Stimulated activated CD4-positive, alpha-beta T cell treated with anti-CD3 and anti-CD28 coated beads, Interleukin-15, amount 100 ng/mL, for 24 hours (primary cell): ENCODE measurements at regions not wholly inside any gene's neighbourhood (a gene's known extent, or its start where the extent isn't known, plus 50 kb on each side); places are given as distances from the start of the nearest gene placed in this dataset.
"Not testable (repeated sequence)": the region's sequence is repeated elsewhere in the genome, so short reads cannot be mapped to it uniquely, and the experiment has no call there.

ENCODE experiments used
- DNase-seq: peaks from one replicate; pipeline ENCODE4 v3.0.0-alpha.2; 2020

DNA sequence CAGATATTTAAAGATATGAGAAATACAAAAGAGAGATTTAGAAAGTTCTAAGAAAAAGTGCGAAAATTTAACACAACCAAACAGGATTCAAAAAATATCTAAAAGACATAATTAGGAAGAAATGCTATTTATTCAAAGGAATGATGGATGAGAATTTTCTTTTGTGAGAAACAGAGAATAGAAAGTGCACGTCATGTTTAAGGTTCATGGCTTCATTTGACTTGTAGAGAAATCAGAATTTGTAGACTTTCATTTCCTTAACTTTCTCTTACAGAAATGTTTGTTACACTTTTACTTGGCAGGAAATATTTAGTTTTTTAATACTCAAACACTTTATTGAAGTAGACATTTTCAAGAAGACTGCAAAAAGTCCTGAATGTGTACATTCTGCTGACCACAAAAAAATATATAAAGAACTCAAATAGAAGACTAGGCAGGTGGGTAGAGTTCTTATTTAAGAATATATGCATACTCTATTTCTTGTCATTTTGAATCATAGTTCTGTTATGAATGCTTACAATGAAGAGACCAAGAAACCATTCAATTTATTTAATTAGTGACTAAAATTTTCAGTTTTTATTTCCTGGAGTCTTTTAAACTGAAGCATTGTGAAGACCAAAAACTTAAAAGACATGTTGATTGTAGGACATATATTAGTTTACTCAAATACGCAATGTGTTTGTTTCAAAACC is 710.5 kb upstream of the HS3ST5 start:
- no peak for DNase-seq

- no peak for DNase-seq
Measured at GRCh38 chr6:115016593-115016992, 673.8 kb upstream of the HS3ST5 start.

GRCh38 chr6:115004982-115005381 is 662.2 kb upstream of the HS3ST5 start:
- no peak for DNase-seq

DNA sequence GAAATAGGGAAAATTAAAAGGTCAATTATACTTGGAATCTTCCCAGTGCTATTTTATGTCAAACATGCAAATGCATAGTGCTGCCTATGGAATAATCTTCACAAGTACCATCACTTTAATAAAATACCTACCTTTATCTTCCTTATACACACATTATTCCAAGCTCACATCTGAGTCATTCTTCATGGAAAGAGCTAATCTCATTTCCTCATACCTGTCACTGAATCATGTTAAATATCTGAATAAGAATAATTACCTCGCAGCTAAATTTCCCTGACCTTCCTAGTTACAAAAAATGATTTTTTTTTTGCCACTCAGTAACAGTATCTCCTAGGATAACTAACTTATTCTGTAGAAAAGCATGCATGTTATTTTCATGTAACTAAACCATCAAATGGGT is 661.4 kb upstream of the HS3ST5 start:
- no peak for DNase-seq

DNA sequence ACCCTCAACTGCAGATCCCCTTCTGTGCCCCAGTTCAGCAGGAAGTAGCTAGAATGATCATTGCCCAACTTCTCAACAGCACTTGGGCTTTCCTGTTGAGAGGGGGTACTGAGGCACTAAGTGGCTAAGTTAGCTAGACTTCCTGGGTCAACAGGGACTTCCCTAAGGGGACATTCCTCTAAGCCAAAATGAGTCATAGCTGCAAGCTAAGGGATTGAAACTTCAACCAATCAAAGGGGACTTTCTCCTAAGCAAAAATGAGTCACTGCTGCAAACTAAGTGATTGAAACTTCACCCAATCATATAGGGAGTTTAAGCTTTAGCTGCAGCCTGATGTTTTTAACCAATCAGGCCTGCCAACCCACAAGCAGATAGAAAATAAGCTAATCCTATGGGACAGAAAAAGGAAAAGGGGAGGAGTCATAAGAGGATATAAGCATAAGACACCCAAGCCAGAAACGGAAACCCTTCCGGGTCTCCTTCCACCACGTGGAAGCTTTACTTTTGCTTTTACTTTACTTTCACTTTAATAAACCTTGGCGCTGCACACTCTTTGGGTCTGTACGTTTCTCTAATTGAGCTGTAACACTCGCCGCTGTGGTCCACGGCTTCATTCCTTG is 659.0 kb upstream of the HS3ST5 start:
- no peak for DNase-seq

DNA sequence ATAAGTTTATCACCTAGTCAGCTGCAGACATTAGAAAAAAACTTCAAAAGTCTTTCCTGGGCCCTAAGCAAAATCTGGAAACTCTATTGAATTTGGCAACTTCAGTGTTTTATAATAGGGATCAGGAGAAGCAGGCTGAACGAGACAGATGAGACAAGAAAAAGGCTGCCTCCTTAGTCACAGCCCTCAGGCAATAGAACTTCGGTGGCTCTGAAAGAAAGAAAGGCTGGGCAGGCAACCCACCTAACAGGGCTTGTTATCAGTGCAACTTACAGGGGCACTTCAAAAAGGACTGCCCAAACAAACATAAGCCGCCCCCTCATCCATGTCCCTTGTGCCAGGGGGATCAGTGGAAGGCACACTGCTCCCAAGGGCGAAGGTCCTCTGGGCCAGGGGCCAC is 657.9 kb upstream of the HS3ST5 start:
- no peak for DNase-seq

GRCh38 chr6:114998492-114998891 is 655.7 kb upstream of the HS3ST5 start:
- DNase-seq, result no peak

- no peak for DNase-seq
Measured at GRCh38 chr6:114997813-114998292, 655.0 kb upstream of the HS3ST5 start.

- no peak for DNase-seq
Measured at GRCh38 chr6:114995526-114995925, 652.7 kb upstream of the HS3ST5 start.

DNA sequence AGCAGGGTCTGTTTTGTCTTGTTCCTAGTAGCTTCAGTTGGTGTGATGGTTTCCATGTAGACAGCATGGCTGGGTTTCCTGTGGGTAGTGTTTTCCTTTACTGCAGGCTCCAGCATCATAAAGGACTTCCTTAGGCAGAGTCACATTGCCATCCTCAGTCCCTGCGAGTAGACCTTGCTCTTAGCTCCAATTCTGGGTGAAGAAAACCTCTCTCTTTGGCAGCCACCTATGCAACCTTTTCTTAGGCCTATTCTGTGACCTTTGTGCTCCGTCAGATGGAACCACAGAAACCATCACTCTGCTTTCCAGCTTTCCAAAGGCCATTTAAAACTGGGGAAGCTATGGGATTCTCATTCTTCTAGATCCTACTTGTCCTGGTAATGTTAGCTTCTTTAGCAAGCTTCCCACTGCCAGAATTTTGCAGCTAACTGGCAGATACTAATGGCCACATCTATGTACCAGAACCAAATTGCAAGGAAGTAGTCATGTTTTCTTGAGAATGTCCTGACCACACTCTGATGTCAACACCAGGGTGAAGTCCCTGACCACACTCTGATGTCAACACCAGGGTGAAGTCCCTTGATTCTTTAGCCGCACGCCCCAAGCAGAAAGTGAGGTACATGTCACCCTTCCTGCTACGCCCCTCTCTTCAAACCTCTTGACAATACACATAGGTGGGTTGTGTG is 646.6 kb upstream of the HS3ST5 start:
- DNase-seq, result peak; percentile 22

- DNase-seq, result no peak
Measured at GRCh38 chr6:114987281-114987680, 644.5 kb upstream of the HS3ST5 start.

DNA sequence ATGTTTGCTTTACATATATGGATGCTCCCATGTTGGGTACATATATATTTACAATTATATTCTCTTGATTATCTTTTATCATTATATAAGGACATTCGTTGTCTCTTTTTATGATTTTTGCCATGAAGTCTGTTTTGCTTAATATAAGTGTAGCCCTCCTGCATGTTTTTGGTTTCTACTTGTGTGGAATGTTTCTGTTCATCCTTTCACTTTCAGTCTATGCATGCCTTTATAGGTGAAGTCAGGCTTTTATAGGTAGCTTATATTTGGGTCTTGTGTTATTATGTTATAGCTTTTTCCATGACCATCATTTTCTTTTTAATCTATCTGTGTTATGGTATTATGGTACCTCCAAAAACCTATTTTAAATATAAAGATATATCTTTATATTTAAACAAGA is 612.5 kb upstream of the HS3ST5 start:
- DNase-seq, result no peak

GRCh38 chr6:114952229-114952628 is 609.4 kb upstream of the HS3ST5 start:
- no peak for DNase-seq

GRCh38 chr6:114945392-114945791 is 602.6 kb upstream of the HS3ST5 start:
- no peak for DNase-seq

- DNase-seq, result no peak
Measured at GRCh38 chr6:114941078-114941477, 598.3 kb upstream of the HS3ST5 start.

DNA sequence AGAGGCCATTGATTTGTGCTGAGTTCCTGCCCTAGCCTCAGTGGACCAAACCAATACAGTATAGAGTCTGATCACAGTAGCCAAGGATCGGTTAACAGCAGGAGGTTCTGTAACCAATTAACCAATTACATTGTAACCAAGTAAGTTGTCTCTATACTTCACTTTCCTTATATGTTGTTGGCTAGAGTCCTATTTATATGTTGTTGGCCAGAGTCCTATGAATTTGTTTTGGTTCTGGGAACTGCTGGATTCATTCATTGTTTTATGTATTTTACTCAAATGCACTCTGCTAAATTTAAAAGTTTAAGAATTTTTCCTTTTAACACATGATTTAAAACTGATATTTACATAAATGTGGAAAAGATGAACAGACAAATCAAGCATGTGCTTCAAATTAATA is 597.4 kb upstream of the HS3ST5 start:
- no peak for DNase-seq

- no peak for DNase-seq
Measured at GRCh38 chr6:114939630-114940029, 596.8 kb upstream of the HS3ST5 start.

DNA sequence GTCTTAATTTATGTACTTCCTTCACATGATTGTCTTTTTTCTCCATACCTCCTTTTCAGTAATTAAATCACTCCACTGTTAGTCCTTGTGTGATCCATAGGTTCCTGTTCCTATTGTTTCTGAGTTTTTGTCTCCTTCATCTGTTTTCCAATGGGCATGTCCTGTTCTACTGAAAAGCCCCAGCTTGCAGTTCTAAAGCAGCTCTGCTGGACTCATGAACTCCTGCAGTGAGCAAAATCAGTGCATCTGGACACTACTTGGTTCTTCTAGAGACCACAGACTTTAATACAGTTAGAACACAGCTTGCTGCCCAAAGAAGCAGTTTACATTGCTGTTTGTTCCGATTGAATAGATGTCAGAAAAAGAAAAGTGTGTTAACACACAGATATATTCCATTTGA is 593.3 kb upstream of the HS3ST5 start:
- no peak for DNase-seq

GRCh38 chr6:114934079-114934478 is 591.3 kb upstream of the HS3ST5 start:
- DNase-seq, result no peak

GRCh38 chr6:114928731-114929130 is 585.9 kb upstream of the HS3ST5 start:
- not testable (repeated sequence) for DNase-seq

GRCh38 chr6:114906096-114906495 is 563.3 kb upstream of the HS3ST5 start:
- DNase-seq, result no peak

GRCh38 chr6:114897536-114897935 is 554.7 kb upstream of the HS3ST5 start:
- no peak for DNase-seq

DNA sequence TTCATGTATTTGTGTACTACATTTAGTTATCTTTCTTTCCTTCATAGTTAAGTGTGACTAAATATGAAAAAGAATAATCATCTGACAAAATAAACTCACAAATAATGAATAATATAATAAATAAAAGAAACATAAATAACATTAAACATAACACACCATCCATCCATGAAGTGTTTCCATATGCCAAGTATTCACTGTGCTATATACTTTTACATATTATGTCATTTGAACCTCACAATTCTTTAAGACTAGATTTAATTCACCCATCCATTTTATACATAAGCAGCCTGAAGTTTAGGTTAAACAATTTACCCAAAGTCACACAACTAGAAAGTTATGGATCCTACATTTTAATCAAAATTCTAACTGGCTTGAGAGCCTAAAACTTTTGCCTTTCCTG is 549.4 kb upstream of the HS3ST5 start:
- DNase-seq, result no peak

DNA sequence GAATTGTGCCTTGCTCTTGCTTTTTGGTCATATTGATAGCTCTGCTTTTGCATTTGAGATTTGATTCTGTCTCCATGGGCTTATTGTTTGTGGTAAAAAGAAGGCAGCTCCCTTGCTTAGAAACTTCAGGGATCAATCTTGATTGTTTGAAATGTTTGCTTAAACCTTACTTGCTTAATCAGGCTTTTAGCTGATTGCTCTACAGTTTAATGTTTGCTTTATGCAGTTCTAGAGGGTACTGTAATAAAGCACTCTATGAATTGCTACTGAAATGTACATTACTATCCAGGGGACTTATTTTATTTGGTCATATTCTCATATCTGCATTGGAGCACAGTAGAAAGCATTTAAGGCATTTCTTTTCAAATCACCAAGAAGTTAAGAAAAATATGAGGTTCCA is 545.4 kb upstream of the HS3ST5 start:
- DNase-seq, result no peak
